ENCODE measurements at regions not wholly inside any gene's neighbourhood (a gene's known extent, or its start where the extent isn't known, plus 50 kb on each side); places are given as distances from the start of the nearest gene placed in this dataset.

DNA sequence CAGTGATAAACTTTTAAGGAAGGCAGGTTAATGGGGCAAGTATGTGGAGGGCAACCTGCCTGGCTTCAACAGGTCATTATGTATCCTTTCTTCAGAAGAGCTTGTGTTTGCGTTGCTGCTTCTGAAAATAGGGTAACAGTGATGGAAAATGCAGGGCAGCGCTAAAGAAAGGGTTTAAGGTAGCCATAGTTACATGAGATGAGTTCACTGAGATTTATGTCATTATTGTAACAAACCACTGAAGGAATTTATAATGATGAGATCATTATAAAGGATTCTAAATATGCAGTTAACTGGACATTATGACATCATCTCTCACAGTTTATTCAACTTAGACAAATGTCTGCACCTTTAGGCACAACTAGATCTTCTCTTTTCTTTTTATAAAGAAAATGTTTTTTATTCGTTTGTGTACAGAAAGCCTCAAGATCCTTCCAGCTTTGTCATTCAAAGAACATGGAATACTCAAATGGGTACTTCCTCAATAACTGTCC is 291.6 kb upstream of the SMARCA2 start:
- H3K4me2 ChIP-seq (ENCODE audit: extremely low read depth, insufficient read depth, low read length): no peak overlapping the region
- no peaks in the 10 kb centered on the region for H4K20me1 ChIP-seq (ENCODE audit: control insufficient read depth, extremely low read depth, insufficient read depth, low read length)
- no peak for DNase-seq (ENCODE audit: low read depth in 2 of 2)
- no peaks in the 10 kb centered on the region for H3K79me2 ChIP-seq (ENCODE audit: control insufficient read depth, insufficient read depth, low read length)
- no peaks in the 10 kb centered on the region for H3K36me3 ChIP-seq (ENCODE audit: control insufficient read depth, insufficient read depth, low read length)
- no peak overlapping the region for H2AFZ ChIP-seq (ENCODE audit: low read length)
- H3K4me1 ChIP-seq (ENCODE audit: control insufficient read depth, extremely low read depth, insufficient read depth, low read length): no peaks in the 10 kb centered on the region
- no peaks in the 10 kb centered on the region for H3K9me3 ChIP-seq (ENCODE audit: control insufficient read depth, insufficient read depth, low read depth, low read length)
- no peak overlapping the region for H3K9ac ChIP-seq (ENCODE audit: insufficient read depth, low read length)
- TF ChIP-seq, protein P1, sequence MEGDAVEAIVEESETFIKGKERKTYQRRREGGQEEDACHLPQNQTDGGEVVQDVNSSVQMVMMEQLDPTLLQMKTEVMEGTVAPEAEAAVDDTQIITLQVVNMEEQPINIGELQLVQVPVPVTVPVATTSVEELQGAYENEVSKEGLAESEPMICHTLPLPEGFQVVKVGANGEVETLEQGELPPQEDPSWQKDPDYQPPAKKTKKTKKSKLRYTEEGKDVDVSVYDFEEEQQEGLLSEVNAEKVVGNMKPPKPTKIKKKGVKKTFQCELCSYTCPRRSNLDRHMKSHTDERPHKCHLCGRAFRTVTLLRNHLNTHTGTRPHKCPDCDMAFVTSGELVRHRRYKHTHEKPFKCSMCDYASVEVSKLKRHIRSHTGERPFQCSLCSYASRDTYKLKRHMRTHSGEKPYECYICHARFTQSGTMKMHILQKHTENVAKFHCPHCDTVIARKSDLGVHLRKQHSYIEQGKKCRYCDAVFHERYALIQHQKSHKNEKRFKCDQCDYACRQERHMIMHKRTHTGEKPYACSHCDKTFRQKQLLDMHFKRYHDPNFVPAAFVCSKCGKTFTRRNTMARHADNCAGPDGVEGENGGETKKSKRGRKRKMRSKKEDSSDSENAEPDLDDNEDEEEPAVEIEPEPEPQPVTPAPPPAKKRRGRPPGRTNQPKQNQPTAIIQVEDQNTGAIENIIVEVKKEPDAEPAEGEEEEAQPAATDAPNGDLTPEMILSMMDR (conservative IDR thresholded peaks at IDR 0.05 in 1 of 2, IDR thresholded peaks at IDR 0.05 in 1 of 2; ENCODE audit: low read depth in 1 of 2, low read length in 2 of 2): no peak
- TF ChIP-seq EZH2 (IDR thresholded peaks at IDR 0.05; ENCODE audit: low read length, missing control alignments): no peak
- H3K4me3 ChIP-seq (replicated peaks in 1 of 4; ENCODE audit: control extremely low read depth in 1 of 4, insufficient read depth in 1 of 4, low read depth in 3 of 4, low read length in 4 of 4): no peak overlapping the region
- no peaks in the 10 kb centered on the region for H3K27me3 ChIP-seq (ENCODE audit: control insufficient read depth, insufficient read depth, low read length)
- H3K27ac ChIP-seq (ENCODE audit: insufficient read depth, low read length): no peak overlapping the region

GRCh38 chr9:1726993-1727759 is 288.0 kb upstream of the SMARCA2 start:
- Histone ChIP-seq H3K4me1 (ENCODE audit: control insufficient read depth, extremely low read depth, insufficient read depth, low read length) (no peaks in the 10 kb centered on the region), H3K4me2 (ENCODE audit: extremely low read depth, insufficient read depth, low read length) (no peak overlapping the region), H3K4me3 (replicated peaks in 1 of 4; ENCODE audit: control extremely low read depth in 1 of 4, insufficient read depth in 1 of 4, low read depth in 3 of 4, low read length in 4 of 4) (no peak overlapping the region), H4K20me1 (ENCODE audit: control insufficient read depth, extremely low read depth, insufficient read depth, low read length) (no peaks in the 10 kb centered on the region), H3K27ac (ENCODE audit: insufficient read depth, low read length) (no peak overlapping the region), H3K79me2 (ENCODE audit: control insufficient read depth, insufficient read depth, low read length) (no peaks in the 10 kb centered on the region), H2AFZ (ENCODE audit: low read length) (no peak overlapping the region), H3K9me3 (ENCODE audit: control insufficient read depth, insufficient read depth, low read depth, low read length) (no peaks in the 10 kb centered on the region), H3K9ac (ENCODE audit: insufficient read depth, low read length) (no peak overlapping the region), H3K27me3 (ENCODE audit: control insufficient read depth, insufficient read depth, low read length) (no peaks in the 10 kb centered on the region), H3K36me3 (ENCODE audit: control insufficient read depth, insufficient read depth, low read length) (no peaks in the 10 kb centered on the region)
- no peak for TF ChIP-seq EZH2 (IDR thresholded peaks at IDR 0.05; ENCODE audit: low read length, missing control alignments)
- TF ChIP-seq, protein P1 (conservative IDR thresholded peaks at IDR 0.05 in 1 of 2, IDR thresholded peaks at IDR 0.05 in 1 of 2; ENCODE audit: low read depth in 1 of 2, low read length in 2 of 2): no peak
- DNase-seq (ENCODE audit: low read depth in 2 of 2): no peak

GRCh38 chr9:1729631-1730030 is 285.5 kb upstream of the SMARCA2 start:
- TF ChIP-seq, protein P1 (conservative IDR thresholded peaks at IDR 0.05 in 1 of 2, IDR thresholded peaks at IDR 0.05 in 1 of 2; ENCODE audit: low read depth in 1 of 2, low read length in 2 of 2): no peak
- no peak for TF ChIP-seq EZH2 (IDR thresholded peaks at IDR 0.05; ENCODE audit: low read length, missing control alignments)
- H4K20me1 ChIP-seq (ENCODE audit: control insufficient read depth, extremely low read depth, insufficient read depth, low read length): no peaks in the 10 kb centered on the region
- no peaks in the 10 kb centered on the region for H3K27me3 ChIP-seq (ENCODE audit: control insufficient read depth, insufficient read depth, low read length)
- no peaks in the 10 kb centered on the region for H3K36me3 ChIP-seq (ENCODE audit: control insufficient read depth, insufficient read depth, low read length)
- no peak for DNase-seq (ENCODE audit: low read depth in 2 of 2)
- no peak overlapping the region for H2AFZ ChIP-seq (ENCODE audit: low read length)
- no peaks in the 10 kb centered on the region for H3K79me2 ChIP-seq (ENCODE audit: control insufficient read depth, insufficient read depth, low read length)
- no peak overlapping the region for H3K9ac ChIP-seq (ENCODE audit: insufficient read depth, low read length)
- H3K27ac ChIP-seq (ENCODE audit: insufficient read depth, low read length): no peak overlapping the region
- H3K4me1 ChIP-seq (ENCODE audit: control insufficient read depth, extremely low read depth, insufficient read depth, low read length): no peaks in the 10 kb centered on the region
- H3K9me3 ChIP-seq (ENCODE audit: control insufficient read depth, insufficient read depth, low read depth, low read length): no peaks in the 10 kb centered on the region
- no peak overlapping the region for H3K4me3 ChIP-seq (replicated peaks in 1 of 4; ENCODE audit: control extremely low read depth in 1 of 4, insufficient read depth in 1 of 4, low read depth in 3 of 4, low read length in 4 of 4)
- no peak overlapping the region for H3K4me2 ChIP-seq (ENCODE audit: extremely low read depth, insufficient read depth, low read length)

All from fibroblast of lung (primary cell).